GM21423 (cell line): ENCODE measurements at regions not wholly inside any gene's neighbourhood (a gene's known extent, or its start where the extent isn't known, plus 50 kb on each side); places are given as distances from the start of the nearest gene placed in this dataset.

Experiments
- ATAC-seq: cut with Tn5 transposase; IDR thresholded peaks from one replicate; pipeline ENCODE4 v1.9.1; 2021; ENCODE audit warnings: mild to moderate bottlenecking, moderate library complexity; ENCODE audit not compliant: unreplicated experiment

GRCh38 chr5:152337484-152337883 is 67.6 kb downstream of the NMUR2 start:
- no peak for ATAC-seq

GRCh38 chr5:152335461-152335860 is 69.6 kb downstream of the NMUR2 start:
- ATAC-seq, result no peak

- ATAC-seq, result no peak
Measured at GRCh38 chr5:152332716-152333460, 72.2 kb downstream of the NMUR2 start.

DNA sequence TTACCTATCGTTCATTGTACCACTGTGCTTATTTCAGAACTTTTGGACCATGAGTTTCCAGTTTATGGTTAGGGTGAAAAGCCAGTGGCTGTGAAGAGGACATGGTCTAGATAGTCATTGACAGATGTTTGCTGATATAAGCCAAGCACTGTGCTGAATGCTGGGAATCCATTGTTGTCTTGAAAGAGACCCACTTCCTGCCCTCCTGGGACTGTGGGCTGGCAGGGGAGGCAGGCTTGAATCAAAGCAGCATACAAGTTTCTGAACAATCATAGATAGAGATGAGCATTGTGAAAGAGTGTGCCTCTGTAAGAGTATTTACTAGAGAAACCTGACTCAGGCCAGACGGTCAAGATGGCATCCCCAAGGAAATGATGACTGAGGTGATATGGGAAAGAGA is 73.4 kb downstream of the NMUR2 start:
- no peak for ATAC-seq

- ATAC-seq, result no peak
Measured at GRCh38 chr5:152331006-152331405, 74.1 kb downstream of the NMUR2 start.

- no peak for ATAC-seq
Measured at GRCh38 chr5:152329761-152330283, 75.3 kb downstream of the NMUR2 start.

- no peak for ATAC-seq
Measured at GRCh38 chr5:152329207-152329606, 75.9 kb downstream of the NMUR2 start.

DNA sequence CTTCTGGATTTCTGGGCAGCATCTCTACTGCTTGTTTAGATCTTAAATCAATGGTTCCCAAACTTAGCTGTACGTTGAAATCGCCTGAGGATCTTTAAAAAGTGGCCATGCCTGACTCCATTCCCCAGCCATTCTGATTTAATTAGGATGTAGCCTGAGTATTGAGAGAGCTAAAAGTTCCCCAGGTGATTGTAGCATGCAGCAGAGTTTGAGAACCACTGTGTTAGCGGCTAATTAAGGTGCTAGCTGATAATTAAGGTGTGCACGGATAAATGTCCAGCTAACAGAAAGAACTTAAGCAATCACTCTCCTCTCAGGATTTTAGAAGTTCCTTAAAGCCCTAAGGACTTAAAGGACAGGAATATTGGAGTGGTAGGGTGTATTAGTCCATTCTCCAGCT is 89.1 kb downstream of the NMUR2 start:
- ATAC-seq, result no peak

- no peak for ATAC-seq
Measured at GRCh38 chr5:152314196-152314829, 90.8 kb downstream of the NMUR2 start.

GRCh38 chr5:152309926-152310450 is 95.1 kb downstream of the NMUR2 start:
- ATAC-seq, result no peak

DNA sequence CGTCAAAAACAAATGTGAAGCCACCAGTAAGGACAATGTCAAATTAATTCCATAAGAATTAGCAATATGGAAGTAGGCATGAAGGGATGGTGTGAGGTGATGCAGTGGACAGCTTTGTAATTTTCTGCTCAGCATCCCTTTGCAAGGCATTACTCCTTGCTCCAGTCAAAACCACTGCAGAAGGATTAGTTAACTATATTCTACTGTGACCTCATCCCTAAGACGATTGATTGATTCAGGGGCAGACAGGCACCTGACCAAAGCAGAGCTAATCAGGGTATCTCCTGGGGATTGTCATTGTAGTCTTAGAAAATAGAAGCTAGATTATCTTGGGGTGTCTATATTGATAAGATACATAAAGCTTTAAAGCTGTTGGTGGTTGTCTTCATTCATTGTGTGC is 98.7 kb downstream of the NMUR2 start:
- no peak for ATAC-seq

- ATAC-seq, result no peak
Measured at GRCh38 chr5:152305525-152305924, 99.6 kb downstream of the NMUR2 start.

- no peak for ATAC-seq
Measured at GRCh38 chr5:152303841-152304240, 101.2 kb downstream of the NMUR2 start.

DNA sequence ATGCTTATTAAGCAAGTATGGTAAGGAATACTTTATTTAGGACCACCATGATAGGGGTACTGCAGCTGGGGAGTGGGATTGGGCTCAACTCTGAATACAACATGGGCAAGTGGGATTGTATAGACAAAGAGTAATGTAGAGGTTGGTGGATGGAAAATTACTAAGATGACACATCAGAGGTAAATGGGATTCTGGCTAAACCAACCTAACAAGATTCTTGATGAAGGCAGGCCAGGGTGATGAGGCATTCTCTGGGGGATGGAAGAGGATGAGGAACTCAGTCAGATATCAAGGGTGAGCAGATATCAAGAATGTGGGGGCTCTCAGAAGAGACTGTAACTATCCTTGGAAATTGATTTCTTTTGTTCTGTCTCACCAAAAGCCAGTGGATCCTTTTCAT is 107.2 kb downstream of the NMUR2 start:
- ATAC-seq, result no peak

DNA sequence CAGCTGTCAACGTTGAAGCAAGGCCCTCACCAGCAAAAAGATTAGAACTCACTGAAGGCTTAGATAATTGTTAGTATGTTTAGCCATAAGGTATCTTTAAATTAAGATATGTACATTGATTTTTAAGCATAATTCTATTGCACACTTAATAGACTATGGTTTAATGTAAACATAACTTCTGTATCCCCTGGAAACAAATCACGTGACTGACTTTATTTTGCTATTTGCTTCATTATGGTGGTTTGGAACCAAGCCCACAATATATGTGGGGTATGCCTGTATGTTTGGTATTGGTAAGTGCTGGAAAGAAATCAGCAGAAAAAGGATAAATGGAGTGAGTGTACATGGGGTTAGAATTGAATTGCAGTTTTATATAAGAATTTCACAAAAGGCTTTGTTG is 111.9 kb downstream of the NMUR2 start:
- ATAC-seq, result no peak

DNA sequence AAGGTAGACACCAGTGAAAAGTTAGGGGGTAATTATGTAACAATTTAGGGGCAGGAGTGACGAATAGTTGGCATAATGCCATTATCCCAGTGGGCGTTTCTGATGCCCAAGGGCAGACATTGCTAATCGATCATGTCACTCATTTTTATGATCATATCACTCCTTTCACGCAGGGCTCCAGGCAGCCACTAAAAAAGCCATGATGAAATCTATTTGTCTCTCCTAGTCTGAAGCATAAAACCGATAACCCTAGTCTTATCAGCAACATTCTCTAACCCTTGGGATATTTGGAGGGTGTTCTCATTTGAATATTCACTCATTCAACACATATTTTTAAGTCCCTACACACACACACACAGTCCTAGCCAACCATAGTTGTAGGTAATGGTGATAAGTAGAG is 114.9 kb downstream of the NMUR2 start:
- no peak for ATAC-seq

GRCh38 chr5:152288917-152289595 is 116.0 kb downstream of the NMUR2 start:
- no peak for ATAC-seq

DNA sequence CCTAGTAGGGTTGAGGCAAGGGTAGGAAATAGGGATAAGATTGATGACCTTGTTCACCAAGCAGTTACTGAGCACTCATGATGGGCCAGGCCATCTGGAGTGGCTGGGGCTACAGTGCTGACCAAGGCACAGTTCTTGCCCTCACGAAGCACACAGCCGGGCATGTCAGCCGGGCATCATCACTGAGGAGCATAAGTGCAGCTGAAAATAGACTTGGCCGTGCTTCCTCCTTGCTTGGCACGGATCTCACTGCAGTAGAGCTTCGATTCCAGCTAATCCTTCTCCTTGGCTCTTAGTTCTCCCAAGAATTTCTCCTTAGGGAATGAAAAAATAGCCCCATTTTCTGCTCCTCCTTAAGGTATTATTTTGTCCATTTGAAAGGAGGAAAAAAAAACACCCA is 116.6 kb downstream of the NMUR2 start:
- ATAC-seq, result no peak

DNA sequence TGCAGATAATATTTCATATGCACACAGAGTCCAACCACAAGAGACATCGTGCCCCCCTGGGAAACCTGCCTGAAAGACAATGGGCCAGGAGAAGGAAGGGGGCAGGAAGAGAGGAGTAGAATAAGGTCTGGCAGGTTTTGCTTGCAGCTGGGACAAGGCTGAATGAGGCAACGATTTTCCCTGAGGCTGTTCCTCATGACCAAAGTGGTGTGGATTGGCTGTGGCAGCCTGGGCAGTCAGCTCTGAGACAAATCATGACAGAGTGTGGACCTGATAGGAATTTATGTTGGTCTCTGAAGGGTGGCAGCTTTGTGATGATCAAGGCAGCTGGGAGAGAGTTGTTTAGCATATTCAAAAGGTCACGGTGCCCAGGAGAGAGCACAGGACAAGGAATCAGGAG is 119.3 kb downstream of the NMUR2 start:
- ATAC-seq, result no peak

GRCh38 chr5:152282331-152282730 is 122.7 kb downstream of the NMUR2 start:
- ATAC-seq, result no peak

GRCh38 chr5:152277936-152278335 is 127.1 kb downstream of the NMUR2 start:
- ATAC-seq, result no peak

GRCh38 chr5:152274224-152274623 is 130.9 kb downstream of the NMUR2 start:
- ATAC-seq, result no peak
